ENCODE measurements at regions not wholly inside any gene's neighbourhood (a gene's known extent, or its start where the extent isn't known, plus 50 kb on each side); places are given as distances from the start of the nearest gene placed in this dataset.
A peak's percentile ranks its signal among the peaks of the same experiment; 100 is the strongest.

- TF ChIP-seq RAD21 (conservative IDR thresholded peaks at IDR 0.05) = no peak
- TF ChIP-seq EZH2 (IDR thresholded peaks at IDR 0.05; ENCODE audit: borderline replicate concordance, insufficient read depth, low read length, poor library complexity, severe bottlenecking) = no peak
- TF ChIP-seq REST (IDR thresholded peaks at IDR 0.05; ENCODE audit: borderline replicate concordance) = no peak
- no peak for TF ChIP-seq SMC3 (conservative IDR thresholded peaks at IDR 0.05; ENCODE audit: poor library complexity)
- TF ChIP-seq TAF1 (IDR thresholded peaks at IDR 0.05; ENCODE audit: low read depth) = no peak
- no peak for TF ChIP-seq POLR2AphosphoS5 (IDR thresholded peaks at IDR 0.05)
- no peak for TF ChIP-seq CTCF (IDR thresholded peaks at IDR 0.05; ENCODE audit: poor library complexity, severe bottlenecking)
- no peak for TF ChIP-seq MXI1 (conservative IDR thresholded peaks at IDR 0.05; ENCODE audit: poor library complexity, severe bottlenecking)
- TF ChIP-seq EP300 (conservative IDR thresholded peaks at IDR 0.05; ENCODE audit: poor library complexity, severe bottlenecking) = no peak
- no peak overlapping the region for H3K4me2 ChIP-seq (ENCODE audit: low read length)
- H3K27ac ChIP-seq (ENCODE audit: low read length) = no peak overlapping the region
- no peaks in the 10 kb centered on the region for H3K27me3 ChIP-seq (ENCODE audit: insufficient read depth, low read depth, low read length)
- H3K9me3 ChIP-seq (ENCODE audit: low read length) = no peaks in the 10 kb centered on the region
- H3K4me3 ChIP-seq (ENCODE audit: low read length) = no peak overlapping the region
- no peak overlapping the region for H2AFZ ChIP-seq (ENCODE audit: low read depth, low read length)
- H4K20me1 ChIP-seq (ENCODE audit: insufficient read depth) = no peaks in the 10 kb centered on the region
- H3K36me3 ChIP-seq (ENCODE audit: insufficient read depth, low read length) = no peaks in the 10 kb centered on the region
- H3F3A ChIP-seq (ENCODE audit: insufficient read depth, low read length, poor library complexity, severe bottlenecking) = no peaks in the 10 kb centered on the region
- no peak overlapping the region for H3K9ac ChIP-seq (ENCODE audit: low read length)
- H3K79me2 ChIP-seq (replicated peaks; ENCODE audit: insufficient read depth, low read length) = no peaks in the 10 kb centered on the region
- H3K9me2 ChIP-seq (ENCODE audit: insufficient read depth, low read length) = no peaks in the 10 kb centered on the region
Measured at GRCh38 chr3:157589211-157589610, 86.0 kb upstream of the VEPH1 start.

- peak; percentile 33 for TF ChIP-seq POLR2AphosphoS5 (IDR thresholded peaks at IDR 0.05)
- peak; percentile 97 for TF ChIP-seq EP300 (conservative IDR thresholded peaks at IDR 0.05; ENCODE audit: poor library complexity, severe bottlenecking)
- no peak for TF ChIP-seq SMC3 (conservative IDR thresholded peaks at IDR 0.05; ENCODE audit: poor library complexity)
Measured at GRCh38 chr3:157588386-157589060, 85.3 kb upstream of the VEPH1 start.

More at GRCh38 chr3:157588386-157589060, 85.3 kb upstream of the VEPH1 start:
- Histone ChIP-seq H3K4me3 (ENCODE audit: low read length) (no peak overlapping the region), H2AFZ (ENCODE audit: low read depth, low read length) (no peak overlapping the region), H3K36me3 (ENCODE audit: insufficient read depth, low read length) (no peaks in the 10 kb centered on the region), H3K9me2 (ENCODE audit: insufficient read depth, low read length) (no peaks in the 10 kb centered on the region), H3K79me2 (replicated peaks; ENCODE audit: insufficient read depth, low read length) (no peaks in the 10 kb centered on the region), H3K9ac (ENCODE audit: low read length) (no peak overlapping the region), H3F3A (ENCODE audit: insufficient read depth, low read length, poor library complexity, severe bottlenecking) (no peaks in the 10 kb centered on the region), H3K27me3 (ENCODE audit: insufficient read depth, low read depth, low read length) (no peaks in the 10 kb centered on the region), H4K20me1 (ENCODE audit: insufficient read depth) (no peaks in the 10 kb centered on the region), H3K27ac (ENCODE audit: low read length) (no peak overlapping the region), H3K4me2 (ENCODE audit: low read length) (no peak overlapping the region), H3K9me3 (ENCODE audit: low read length) (no peaks in the 10 kb centered on the region)
